RWPE2 (cell line): ENCODE measurements at regions not wholly inside any gene's neighbourhood (a gene's known extent, or its start where the extent isn't known, plus 50 kb on each side); places are given as distances from the start of the nearest gene placed in this dataset.

Experiments
- ATAC-seq: fragments of 200-7000 bp; cut with Tn5 transposase; 3 replicates; pipeline ENCODE4 v1.9.1; 2021; ENCODE audit warnings: low read depth
- DNase-seq: peaks from one replicate; pipeline ENCODE4 v3.0.0-alpha.2; 2020; ENCODE audit warnings: low spot score
- H3K27ac ChIP-seq: fragments of 450-650 bp; 2 replicates; pipeline ENCODE4 v1.5.1; 2017; ENCODE audit warnings: mild to moderate bottlenecking; ENCODE audit not compliant: poor library complexity, severe bottlenecking
- H3K27me3 ChIP-seq: fragments of 250-450 bp; sonication (Bioruptor Pico); 2 replicates; pipeline ENCODE4 v1.5.1; 2021; ENCODE audit warnings: mild to moderate bottlenecking, moderate library complexity; ENCODE audit not compliant: insufficient read depth, poor library complexity, severe bottlenecking
- H3K36me3 ChIP-seq: fragments of 250-450 bp; sonication (Bioruptor Pico); 2 replicates; pipeline ENCODE4 v1.5.1; 2020; ENCODE audit warnings: low read depth, mild to moderate bottlenecking, moderate library complexity
- H3K4me1 ChIP-seq: fragments of 250-450 bp; sonication (Bioruptor Pico); 2 replicates; pipeline ENCODE4 v1.5.1; 2021; ENCODE audit warnings: mild to moderate bottlenecking, moderate library complexity; ENCODE audit not compliant: insufficient read depth, poor library complexity, severe bottlenecking
- H3K4me3 ChIP-seq: fragments of 250-450 bp; sonication (Bioruptor Pico); 2 replicates; pipeline ENCODE4 v1.5.1; 2021; ENCODE audit warnings: mild to moderate bottlenecking, moderate library complexity; ENCODE audit not compliant: severe bottlenecking
- H3K9me3 ChIP-seq: fragments of 250-450 bp; sonication (Bioruptor Pico); 2 replicates; pipeline ENCODE4 v1.5.1; 2021; ENCODE audit warnings: mild to moderate bottlenecking, moderate library complexity; ENCODE audit not compliant: severe bottlenecking
- CTCF ChIP-seq: fragments of 450-650 bp; IDR thresholded peaks from one replicate; pipeline ENCODE4 v1.5.1; 2017; ENCODE audit warnings: mild to moderate bottlenecking, moderate library complexity; ENCODE audit not compliant: poor library complexity, severe bottlenecking

GRCh38 chr18:65995206-65995605 lies 244.4 kb downstream of the CDH7 start:
- Histone ChIP-seq H3K9me3 (no peaks in the 10 kb centered on the region), H3K36me3 (no peaks in the 10 kb centered on the region), H3K4me1 (peaks cover 3% of the 10 kb centered on the region), H3K27me3 (no peaks in the 10 kb centered on the region), H3K27ac (no peak overlapping the region), H3K4me3 (no peak overlapping the region)
- TF ChIP-seq CTCF, result no peak
- no peak for DNase-seq
- no peak for ATAC-seq

DNA sequence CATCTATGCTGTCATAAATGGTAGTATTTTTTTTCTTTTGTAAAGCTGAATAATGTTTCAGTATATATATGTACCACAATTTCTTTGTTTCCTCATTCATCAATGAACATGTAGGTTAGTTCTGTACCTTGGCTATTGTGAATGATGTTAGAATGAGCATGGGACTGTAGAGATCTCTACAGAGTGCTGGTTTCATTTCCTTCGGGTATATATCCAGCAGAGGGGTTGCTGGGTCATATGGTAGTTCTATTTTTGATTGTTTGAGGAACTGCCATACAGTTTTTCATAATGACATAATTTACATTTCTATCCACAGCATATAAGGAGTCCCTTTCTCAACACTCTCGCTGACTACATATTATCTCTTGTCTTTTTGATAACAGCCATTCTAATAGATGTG lies 243.5 kb downstream of the CDH7 start:
- no peak for TF ChIP-seq CTCF
- Histone ChIP-seq H3K27me3 (no peaks in the 10 kb centered on the region), H3K27ac (no peak overlapping the region), H3K4me3 (no peak overlapping the region), H3K9me3 (no peaks in the 10 kb centered on the region), H3K36me3 (no peaks in the 10 kb centered on the region), H3K4me1 (peaks cover 3% of the 10 kb centered on the region)
- no peak for DNase-seq
- ATAC-seq, result no peak

DNA sequence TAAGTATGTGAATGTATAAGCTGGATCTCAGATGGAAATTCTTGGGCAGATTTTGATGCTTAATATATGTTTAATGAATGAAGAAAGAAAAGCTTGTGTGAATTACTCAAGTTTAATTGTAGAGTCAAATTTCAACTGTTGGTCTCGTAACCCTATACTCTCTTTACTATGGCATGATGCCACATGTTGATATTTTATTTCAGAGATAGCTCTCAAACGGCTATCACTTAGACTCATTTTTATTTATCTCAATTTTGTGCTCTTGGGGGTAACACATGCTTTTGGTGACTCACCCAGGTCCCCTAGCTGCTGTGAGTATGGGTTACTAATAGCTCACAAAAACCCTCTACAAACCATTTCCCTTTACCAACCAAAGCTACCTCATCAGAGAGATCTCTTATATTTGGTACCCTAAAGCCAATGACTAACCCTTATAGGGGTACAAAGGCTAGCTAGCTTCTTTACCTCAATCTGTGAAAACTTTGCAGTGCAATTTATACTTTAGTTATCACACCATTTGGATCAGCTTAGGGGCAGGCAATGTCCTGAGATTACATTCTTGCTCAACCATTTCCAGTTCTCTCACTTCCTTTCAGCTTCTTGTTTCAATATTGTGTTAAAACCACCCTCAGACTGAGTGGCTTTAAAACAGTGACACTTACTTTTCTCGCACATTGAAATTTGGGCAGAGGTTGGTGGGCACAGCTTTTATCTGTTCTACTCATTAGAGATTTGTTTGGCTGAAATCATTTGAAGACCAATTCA lies 240.3 kb downstream of the CDH7 start:
- Histone ChIP-seq H3K27ac (no peak overlapping the region), H3K9me3 (no peaks in the 10 kb centered on the region), H3K4me3 (no peak overlapping the region), H3K36me3 (no peaks in the 10 kb centered on the region), H3K4me1 (peaks cover 3% of the 10 kb centered on the region), H3K27me3 (no peaks in the 10 kb centered on the region)
- ATAC-seq (no peak), DNase-seq (no peak)
- TF ChIP-seq CTCF, result no peak

- ATAC-seq (no peak), DNase-seq (no peak)
- H3K27ac ChIP-seq, result no peak overlapping the region
- H3K27me3 ChIP-seq, result no peaks in the 10 kb centered on the region
- no peak for TF ChIP-seq CTCF
- H3K36me3 ChIP-seq, result no peaks in the 10 kb centered on the region
- no peak overlapping the region for H3K4me3 ChIP-seq
- peaks cover 3% of the 10 kb centered on the region for H3K4me1 ChIP-seq
- H3K9me3 ChIP-seq, result no peaks in the 10 kb centered on the region
These were observed 239.4 kb downstream of the CDH7 start for GRCh38 chr18:65990174-65990690.

DNA sequence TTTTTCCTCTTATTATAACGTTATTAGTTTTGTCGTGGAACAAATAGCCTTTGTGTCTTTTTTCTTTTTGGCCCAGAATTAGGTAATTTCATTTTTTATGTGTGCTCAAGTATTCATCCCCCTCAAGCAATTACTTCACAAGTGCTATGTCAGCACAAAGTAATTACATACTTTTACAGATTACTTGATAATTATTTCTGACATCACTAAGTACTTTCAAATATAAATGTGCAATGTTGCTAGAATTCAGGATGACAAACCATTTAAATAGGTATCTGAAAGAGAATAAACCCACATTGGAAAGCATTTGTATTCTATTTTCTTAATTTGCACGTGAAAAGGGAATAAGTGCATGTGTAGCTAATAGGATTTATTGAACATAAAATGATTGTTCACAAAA lies 238.2 kb downstream of the CDH7 start:
- no peak overlapping the region for H3K27ac ChIP-seq
- peaks cover 3% of the 10 kb centered on the region for H3K4me1 ChIP-seq
- no peak overlapping the region for H3K4me3 ChIP-seq
- no peaks in the 10 kb centered on the region for H3K36me3 ChIP-seq
- no peaks in the 10 kb centered on the region for H3K9me3 ChIP-seq
- ATAC-seq, result no peak
- no peak for TF ChIP-seq CTCF
- no peak for DNase-seq
- no peaks in the 10 kb centered on the region for H3K27me3 ChIP-seq
